Activated T-helper 2 cell treated with anti-CD3 and anti-CD28 coated beads, Interferon-gamma antibody, Interleukin-2, Interleukin-4, amounts not matched to agents 10 μg/mL and 5 μg/mL and 100 μg/mL, durations not matched to agents 14 hours and 24 hours and 36 hours (primary cell): ENCODE measurements at regions not wholly inside any gene's neighbourhood (a gene's known extent, or its start where the extent isn't known, plus 50 kb on each side); places are given as distances from the start of the nearest gene placed in this dataset.
"Not testable (repeated sequence)": the region's sequence is repeated elsewhere in the genome, so short reads cannot be mapped to it uniquely, and the experiment has no call there.

Experiments used
- DNase-seq: peaks from one replicate; pipeline ENCODE4 v3.0.0; 2021; ENCODE audit warnings: low spot score
- H3K27ac Mint-ChIP-seq: one replicate; pipeline ENCODE4 v1.8.0; 2021; ENCODE audit warnings: mixed read lengths
- H3K27me3 Mint-ChIP-seq: one replicate; pipeline ENCODE4 v1.8.0; 2021; ENCODE audit warnings: low read depth, mixed read lengths
- H3K36me3 Mint-ChIP-seq: one replicate; pipeline ENCODE4 v1.8.0; 2021; ENCODE audit warnings: low read depth, mixed read lengths
- H3K4me1 Mint-ChIP-seq: one replicate; pipeline ENCODE4 v1.8.0; 2021; ENCODE audit warnings: low read depth, mixed read lengths
- H3K4me3 Mint-ChIP-seq: one replicate; pipeline ENCODE4 v1.8.0; 2021; ENCODE audit warnings: low read depth, mild to moderate bottlenecking, moderate library complexity, mixed read lengths
- H3K9me3 Mint-ChIP-seq: one replicate; pipeline ENCODE4 v1.8.0; 2021; ENCODE audit warnings: mixed read lengths
- intact Hi-C: fragments of 100-400 bp; cut with micrococcal nuclease; formaldehyde crosslinking; loops from one replicate; pipeline ENCODE4 v1.15.1; 2023

DNA sequence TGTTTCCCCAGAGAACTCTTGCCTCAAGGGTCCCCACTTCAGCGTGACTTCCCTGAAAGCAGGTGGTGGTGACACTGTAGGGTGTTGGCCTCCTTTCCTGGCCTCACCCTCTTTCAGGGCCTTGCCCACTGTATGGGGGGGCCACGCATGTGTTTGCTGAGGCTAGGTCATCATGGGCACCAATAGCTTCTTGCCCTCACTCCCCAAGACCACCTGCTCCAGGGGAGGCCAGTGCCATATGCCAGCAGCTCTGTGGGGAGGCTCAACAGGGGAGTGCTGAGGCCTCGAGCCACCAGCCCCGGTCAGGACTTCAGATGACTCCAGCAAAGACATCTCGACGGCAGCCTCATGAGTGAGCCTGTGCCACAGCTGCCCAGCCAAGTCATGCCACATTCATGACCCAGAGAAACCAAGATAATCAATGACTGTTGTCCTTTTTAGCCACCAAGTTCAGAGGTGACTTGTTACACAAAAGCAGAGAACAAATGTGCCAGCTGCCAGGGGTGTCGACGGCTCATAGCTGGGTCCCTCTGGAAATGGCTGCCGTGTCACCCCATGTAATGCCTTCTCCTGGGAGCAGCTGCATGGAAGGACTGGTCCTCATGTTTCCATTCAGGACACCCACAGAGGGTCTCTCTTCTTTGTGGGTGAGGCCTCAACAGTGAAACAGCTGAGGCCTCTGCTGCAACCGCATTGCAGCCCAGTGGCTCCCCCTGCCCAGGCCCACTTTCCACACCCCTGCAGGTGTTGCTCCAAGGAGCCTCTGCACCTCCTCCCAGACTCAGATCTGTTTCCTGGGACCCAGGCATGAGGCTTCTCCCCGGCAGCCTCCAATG lies 162.2 kb downstream of the LAT start:
- H3K27me3 Mint-ChIP-seq, H3K4me3 Mint-ChIP-seq, intact Hi-C loops, H3K9me3 Mint-ChIP-seq, H3K27ac Mint-ChIP-seq, DNase-seq: not testable (repeated sequence)
- Mint-ChIP-seq H3K4me1 (peaks cover 25% of the 10 kb centered on the region), H3K36me3 (peaks cover 21% of the 10 kb centered on the region)

DNA sequence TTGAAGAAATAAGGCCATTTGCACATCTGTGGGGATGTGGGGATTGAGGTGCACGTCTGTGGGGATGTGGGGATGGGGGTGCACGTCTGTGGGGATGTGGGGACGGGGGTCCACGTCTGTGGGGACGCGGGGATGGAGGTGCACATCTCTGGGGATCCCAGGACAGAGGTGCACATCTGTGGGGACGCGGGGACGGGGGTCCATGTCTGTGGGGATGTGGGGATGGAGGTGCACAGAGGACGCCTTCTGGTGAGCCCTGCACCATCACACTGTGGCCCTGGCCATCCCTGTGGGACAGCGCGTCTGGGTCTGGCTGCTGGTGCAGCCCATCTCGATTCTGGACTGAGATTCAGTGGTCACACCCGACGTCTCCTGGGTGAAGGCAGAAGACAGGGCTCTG lies 161.4 kb downstream of the LAT start:
- intact Hi-C loops, result no loop called here
- peaks cover 21% of the 10 kb centered on the region for H3K36me3 Mint-ChIP-seq
- H3K4me1 Mint-ChIP-seq, result peaks cover 25% of the 10 kb centered on the region
- no peaks in the 10 kb centered on the region for H3K27me3 Mint-ChIP-seq
- DNase-seq, result no peak
- H3K27ac Mint-ChIP-seq, result no peak overlapping the region
- no peaks in the 10 kb centered on the region for H3K9me3 Mint-ChIP-seq
- no peak overlapping the region for H3K4me3 Mint-ChIP-seq

DNA sequence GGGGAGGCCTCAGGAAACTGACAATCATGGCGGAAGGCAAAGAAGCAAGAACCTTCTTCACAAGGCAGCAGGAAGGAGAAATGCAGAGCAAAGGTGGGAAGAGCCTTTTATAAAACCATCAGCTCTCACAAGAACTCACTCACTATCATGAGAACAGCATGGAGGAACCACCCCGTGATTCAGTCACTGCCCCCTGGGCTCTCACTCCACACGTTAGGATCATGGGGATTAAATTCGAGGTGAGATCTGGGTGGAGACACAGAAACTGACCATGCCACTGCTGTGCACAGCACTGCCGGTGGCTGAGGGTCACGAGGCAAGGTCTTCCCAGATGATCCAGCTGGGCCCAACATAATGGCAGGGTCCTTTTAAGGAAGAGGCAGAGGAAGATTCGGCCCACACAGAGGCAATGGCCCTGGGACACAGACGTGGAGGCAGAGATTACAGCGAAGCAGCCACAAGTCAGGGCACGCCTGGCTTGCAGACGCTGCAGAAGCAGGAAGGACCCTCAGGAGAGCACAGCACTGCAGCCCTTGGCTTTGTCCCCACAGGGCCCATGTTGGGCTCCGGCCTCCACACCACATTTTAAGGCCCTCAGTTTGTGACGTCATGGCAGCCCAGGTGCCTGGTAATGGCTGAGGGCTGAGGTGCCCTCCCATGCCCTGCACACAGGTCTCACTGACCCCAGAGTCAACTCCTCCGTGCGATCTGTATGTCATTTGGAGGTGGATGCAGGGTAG lies 160.8 kb downstream of the LAT start:
- DNase-seq, intact Hi-C loops, H3K27ac Mint-ChIP-seq, H3K4me3 Mint-ChIP-seq, H3K9me3 Mint-ChIP-seq, H3K27me3 Mint-ChIP-seq: not testable (repeated sequence)
- H3K4me1 Mint-ChIP-seq, result peaks cover 25% of the 10 kb centered on the region
- H3K36me3 Mint-ChIP-seq, result peaks cover 20% of the 10 kb centered on the region

GRCh38 chr16:29145086-29145485 lies 160.2 kb downstream of the LAT start:
- H3K9me3 Mint-ChIP-seq, H3K4me3 Mint-ChIP-seq, H3K27ac Mint-ChIP-seq, DNase-seq, intact Hi-C loops, H3K27me3 Mint-ChIP-seq: not testable (repeated sequence)
- H3K36me3 Mint-ChIP-seq, result peaks cover 17% of the 10 kb centered on the region
- peaks cover 21% of the 10 kb centered on the region for H3K4me1 Mint-ChIP-seq

DNA sequence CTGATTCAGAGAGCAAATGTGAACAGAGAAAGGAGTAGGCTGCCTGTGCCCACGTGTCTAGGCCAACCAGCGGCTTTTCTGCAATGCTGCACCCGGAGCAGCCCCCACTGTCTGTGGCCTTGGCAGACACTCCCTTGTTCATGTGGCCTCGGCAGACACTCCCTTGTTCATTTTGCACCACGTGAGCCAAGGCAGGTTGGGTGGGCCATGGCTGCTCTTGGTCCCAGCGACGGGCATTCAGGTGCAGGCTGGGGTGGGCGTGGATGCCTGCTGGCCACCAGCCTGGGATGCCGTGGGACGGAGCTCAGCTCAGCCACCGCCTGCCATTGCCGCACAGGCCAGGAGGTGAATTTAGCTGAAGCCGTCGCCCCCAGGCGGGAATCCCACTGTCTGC lies 159.8 kb downstream of the LAT start:
- Mint-ChIP-seq H3K36me3 (peaks cover 14% of the 10 kb centered on the region), H3K4me1 (peaks cover 18% of the 10 kb centered on the region)
- H3K27ac Mint-ChIP-seq, intact Hi-C loops, DNase-seq, H3K27me3 Mint-ChIP-seq, H3K4me3 Mint-ChIP-seq, H3K9me3 Mint-ChIP-seq: not testable (repeated sequence)

DNA sequence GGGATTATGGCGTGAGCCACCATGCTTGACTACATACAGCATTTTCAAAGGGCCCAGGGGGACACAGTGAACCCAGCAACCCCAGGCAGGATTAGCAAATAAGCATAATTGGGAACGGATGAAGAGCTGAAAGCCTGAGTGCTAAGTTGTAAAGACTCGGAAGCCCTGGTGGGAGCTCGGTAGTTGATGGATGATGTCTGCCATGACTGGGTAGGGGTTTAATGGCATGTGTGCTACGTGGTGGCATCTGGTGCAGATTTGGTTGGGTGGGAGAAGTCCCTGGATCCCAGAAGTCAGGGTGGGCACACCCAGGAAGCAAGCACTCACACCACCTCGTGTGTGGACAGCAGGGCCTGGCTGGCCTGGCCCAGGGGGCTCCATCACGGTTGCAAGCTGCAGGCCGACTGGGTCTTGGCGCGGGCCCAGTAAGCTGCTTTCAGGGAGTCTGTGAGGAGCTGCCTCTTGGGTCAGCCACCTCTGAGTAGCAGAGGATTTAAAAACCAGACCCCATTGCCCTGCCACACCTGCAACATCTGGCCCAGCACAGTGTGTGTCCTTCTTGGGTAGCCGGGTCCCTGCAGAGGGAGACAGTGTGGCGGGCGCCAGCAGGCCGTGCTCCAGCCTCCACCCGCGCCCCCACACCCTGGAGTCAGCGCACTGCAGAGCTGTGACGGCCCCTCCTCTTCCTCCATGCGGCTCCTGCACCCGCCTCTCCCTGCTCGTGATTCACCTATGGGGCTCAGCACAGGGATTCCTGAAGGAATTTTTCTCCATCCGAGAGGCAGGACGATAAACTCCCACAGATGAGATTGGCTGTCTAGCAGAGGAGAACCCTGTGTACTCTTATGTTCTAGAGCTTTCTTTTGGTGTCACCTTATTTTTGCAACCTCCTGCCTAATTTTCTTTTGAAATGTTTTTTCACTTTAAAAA lies 159.2 kb downstream of the LAT start:
- DNase-seq, intact Hi-C loops, H3K27me3 Mint-ChIP-seq, H3K27ac Mint-ChIP-seq, H3K9me3 Mint-ChIP-seq, H3K4me3 Mint-ChIP-seq: not testable (repeated sequence)
- peaks cover 14% of the 10 kb centered on the region for H3K36me3 Mint-ChIP-seq
- peaks cover 11% of the 10 kb centered on the region for H3K4me1 Mint-ChIP-seq

GRCh38 chr16:29142506-29142905 lies 157.7 kb downstream of the LAT start:
- H3K36me3 Mint-ChIP-seq, H3K27me3 Mint-ChIP-seq, H3K4me1 Mint-ChIP-seq, H3K9me3 Mint-ChIP-seq, intact Hi-C loops, H3K4me3 Mint-ChIP-seq, H3K27ac Mint-ChIP-seq, DNase-seq: not testable (repeated sequence)

DNA sequence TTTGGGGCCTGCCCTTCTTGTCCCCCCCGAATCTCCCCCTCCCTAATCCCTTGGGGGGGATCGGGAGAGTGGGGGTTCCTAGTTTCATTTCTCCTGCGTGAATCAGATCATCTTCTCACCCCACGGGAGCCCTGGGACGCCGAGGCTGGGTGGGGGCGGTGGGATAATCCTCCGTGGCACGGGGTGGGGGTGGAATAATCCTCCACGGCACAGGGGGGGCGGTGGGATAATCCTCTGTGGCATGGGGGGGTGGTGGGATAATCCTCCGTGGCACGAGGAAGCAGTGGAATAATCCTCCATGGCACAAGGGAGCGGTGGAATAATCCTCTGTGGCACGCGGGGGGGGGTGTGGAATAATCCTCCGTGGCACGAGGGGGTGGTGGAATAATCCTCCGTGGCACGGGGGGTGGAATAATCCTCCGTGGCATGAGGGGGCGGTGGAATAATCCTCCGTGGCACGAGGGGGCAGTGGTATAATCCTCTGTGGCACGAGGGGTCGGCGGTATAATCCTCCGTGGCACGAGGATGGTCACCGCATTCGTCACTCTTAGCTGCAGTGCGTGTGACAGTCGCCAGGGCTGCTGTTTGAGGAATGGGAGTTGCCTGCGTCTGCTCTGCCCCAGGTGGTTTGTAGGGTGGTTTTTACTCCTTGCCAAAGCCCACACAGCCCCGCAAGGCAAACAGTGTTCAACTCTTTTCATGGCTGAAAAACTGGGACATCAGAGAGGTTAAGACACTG lies 156.9 kb downstream of the LAT start:
- Mint-ChIP-seq H3K9me3 (no peaks in the 10 kb centered on the region), H3K27ac (no peak overlapping the region), H3K27me3 (no peaks in the 10 kb centered on the region), H3K36me3 (peaks cover 8% of the 10 kb centered on the region), H3K4me1 (no peaks in the 10 kb centered on the region), H3K4me3 (no peak overlapping the region)
- DNase-seq, result no peak
- intact Hi-C loops, result no loop called here

DNA sequence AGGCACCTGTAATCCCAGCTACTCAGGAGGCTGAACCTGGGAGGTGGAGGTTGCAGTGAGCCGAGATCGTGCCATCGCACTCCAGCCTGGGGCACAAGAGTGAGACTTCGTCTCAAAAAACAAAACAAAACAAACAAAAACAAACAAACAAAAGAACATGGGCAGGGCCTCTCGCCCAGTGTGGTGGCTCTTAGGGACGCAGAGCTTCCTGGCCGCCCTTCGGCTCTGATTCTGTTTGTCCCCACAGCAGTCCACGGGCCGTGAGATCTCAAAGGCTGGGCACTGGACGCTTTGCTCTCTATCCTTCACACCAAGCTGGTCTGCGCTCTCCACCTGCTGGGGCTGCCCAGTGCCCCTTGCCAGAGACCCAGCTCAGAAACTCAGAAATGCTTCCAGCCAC lies 156.3 kb downstream of the LAT start:
- H3K27me3 Mint-ChIP-seq, H3K27ac Mint-ChIP-seq, DNase-seq, H3K36me3 Mint-ChIP-seq, H3K4me1 Mint-ChIP-seq, intact Hi-C loops, H3K4me3 Mint-ChIP-seq, H3K9me3 Mint-ChIP-seq: not testable (repeated sequence)

DNA sequence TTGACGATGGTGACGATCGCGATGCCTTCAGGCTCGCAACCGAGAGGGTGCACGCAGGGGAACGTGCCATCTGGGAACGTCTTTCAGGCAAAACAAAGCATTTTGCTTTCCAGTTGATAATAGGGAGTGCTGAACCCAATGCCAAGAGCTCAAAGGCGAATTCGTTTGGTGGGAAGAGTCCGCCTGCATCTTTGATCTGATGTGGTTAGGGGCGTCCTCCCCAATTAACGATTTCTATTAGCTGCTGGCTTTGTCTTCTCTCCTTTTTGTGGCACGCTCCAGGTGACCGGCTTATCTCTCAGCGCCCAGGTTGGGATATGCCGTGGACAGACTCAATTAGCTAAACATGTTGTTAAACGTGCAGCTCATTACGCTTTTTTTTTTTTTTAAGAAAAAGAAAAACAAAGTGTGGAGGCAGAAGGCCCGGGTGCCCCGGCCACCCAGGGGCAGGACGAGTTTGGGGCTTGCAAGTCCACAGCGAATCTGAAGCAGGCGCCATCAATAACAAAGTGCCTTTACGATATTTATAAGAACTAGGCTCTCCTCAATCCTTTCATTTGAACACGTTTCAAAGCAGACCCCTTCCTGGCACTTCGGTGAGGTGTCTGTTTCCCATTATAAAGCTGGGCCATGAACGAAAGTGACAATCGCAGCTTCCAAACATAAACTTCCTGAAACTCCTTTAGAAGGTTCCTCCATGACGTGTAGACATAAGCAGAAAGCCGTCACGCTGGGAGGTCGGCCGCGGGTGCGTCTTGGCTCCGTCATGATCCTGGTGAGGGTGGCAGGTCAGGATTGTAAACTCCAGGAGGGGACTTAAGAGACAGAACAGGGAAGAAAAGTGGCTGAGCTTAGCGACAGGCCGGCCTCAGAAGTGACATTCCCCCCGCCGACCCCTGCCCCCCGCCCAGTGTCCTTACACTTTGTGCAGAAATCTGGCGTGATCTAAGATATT lies 155.3 kb downstream of the LAT start:
- H3K27me3 Mint-ChIP-seq, H3K9me3 Mint-ChIP-seq, DNase-seq, H3K27ac Mint-ChIP-seq, H3K4me3 Mint-ChIP-seq, intact Hi-C loops, H3K36me3 Mint-ChIP-seq, H3K4me1 Mint-ChIP-seq: not testable (repeated sequence)

- intact Hi-C loops, result no loop called here
- H3K4me1 Mint-ChIP-seq, result peaks cover 3% of the 10 kb centered on the region
- no peak overlapping the region for H3K27ac Mint-ChIP-seq
- H3K36me3 Mint-ChIP-seq, result peaks cover 8% of the 10 kb centered on the region
- no peaks in the 10 kb centered on the region for H3K9me3 Mint-ChIP-seq
- no peak overlapping the region for H3K4me3 Mint-ChIP-seq
- DNase-seq, result no peak
- no peaks in the 10 kb centered on the region for H3K27me3 Mint-ChIP-seq
These were observed 154.5 kb downstream of the LAT start for GRCh38 chr16:29139261-29139802.
